Glutamatergic neuron (in vitro differentiated cells): ENCODE measurements at regions not wholly inside any gene's neighbourhood (a gene's known extent, or its start where the extent isn't known, plus 50 kb on each side); places are given as distances from the start of the nearest gene placed in this dataset.

ENCODE experiments used
- DNase-seq: peaks from one replicate; pipeline ENCODE4 v3.0.0; 2022
- H3K27ac Mint-ChIP-seq: one replicate; pipeline ENCODE4 v1.8.0; 2020; ENCODE audit warnings: mild to moderate bottlenecking, mixed read lengths, inconsistent platforms; ENCODE audit not compliant: unreplicated experiment
- H3K27me3 Mint-ChIP-seq: one replicate; pipeline ENCODE4 v1.8.0; 2020; ENCODE audit warnings: mild to moderate bottlenecking, moderate library complexity, mixed read lengths, inconsistent platforms; ENCODE audit not compliant: unreplicated experiment
- H3K36me3 Mint-ChIP-seq: one replicate; pipeline ENCODE4 v1.8.0; 2020; ENCODE audit warnings: mild to moderate bottlenecking, mixed read lengths, inconsistent platforms; ENCODE audit not compliant: unreplicated experiment
- H3K4me1 Mint-ChIP-seq: one replicate; pipeline ENCODE4 v1.8.0; 2020; ENCODE audit warnings: mild to moderate bottlenecking, low read depth, mixed read lengths, inconsistent platforms; ENCODE audit not compliant: unreplicated experiment
- H3K4me3 Mint-ChIP-seq: one replicate; pipeline ENCODE4 v1.8.0; 2020; ENCODE audit warnings: mild to moderate bottlenecking, mixed read lengths, inconsistent platforms; ENCODE audit not compliant: unreplicated experiment
- H3K9me3 Mint-ChIP-seq: one replicate; pipeline ENCODE4 v1.8.0; 2020; ENCODE audit warnings: mild to moderate bottlenecking, moderate library complexity, mixed read lengths, inconsistent platforms; ENCODE audit not compliant: unreplicated experiment
- TF ChIP-seq, protein P1 (sequence below): fragments of 200-600 bp; sonication (generic); IDR thresholded peaks from one replicate; pipeline ENCODE4 v1.5.0; 2021; ENCODE audit not compliant: partially characterized antibody, unreplicated experiment

- no peak for DNase-seq
- no peaks in the 10 kb centered on the region for H3K27me3 Mint-ChIP-seq
- no peaks in the 10 kb centered on the region for H3K36me3 Mint-ChIP-seq
- H3K9me3 Mint-ChIP-seq = no peaks in the 10 kb centered on the region
- H3K27ac Mint-ChIP-seq = no peak overlapping the region
- peaks cover 8% of the 10 kb centered on the region for H3K4me1 Mint-ChIP-seq
- TF ChIP-seq, protein P1, sequence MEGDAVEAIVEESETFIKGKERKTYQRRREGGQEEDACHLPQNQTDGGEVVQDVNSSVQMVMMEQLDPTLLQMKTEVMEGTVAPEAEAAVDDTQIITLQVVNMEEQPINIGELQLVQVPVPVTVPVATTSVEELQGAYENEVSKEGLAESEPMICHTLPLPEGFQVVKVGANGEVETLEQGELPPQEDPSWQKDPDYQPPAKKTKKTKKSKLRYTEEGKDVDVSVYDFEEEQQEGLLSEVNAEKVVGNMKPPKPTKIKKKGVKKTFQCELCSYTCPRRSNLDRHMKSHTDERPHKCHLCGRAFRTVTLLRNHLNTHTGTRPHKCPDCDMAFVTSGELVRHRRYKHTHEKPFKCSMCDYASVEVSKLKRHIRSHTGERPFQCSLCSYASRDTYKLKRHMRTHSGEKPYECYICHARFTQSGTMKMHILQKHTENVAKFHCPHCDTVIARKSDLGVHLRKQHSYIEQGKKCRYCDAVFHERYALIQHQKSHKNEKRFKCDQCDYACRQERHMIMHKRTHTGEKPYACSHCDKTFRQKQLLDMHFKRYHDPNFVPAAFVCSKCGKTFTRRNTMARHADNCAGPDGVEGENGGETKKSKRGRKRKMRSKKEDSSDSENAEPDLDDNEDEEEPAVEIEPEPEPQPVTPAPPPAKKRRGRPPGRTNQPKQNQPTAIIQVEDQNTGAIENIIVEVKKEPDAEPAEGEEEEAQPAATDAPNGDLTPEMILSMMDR = no peak
- no peak overlapping the region for H3K4me3 Mint-ChIP-seq
Measured at GRCh38 chr13:107023335-107023734, 455.4 kb upstream of the ARGLU1 start.

GRCh38 chr13:107020393-107020792, 452.5 kb upstream of the ARGLU1 start:
- H3K36me3 Mint-ChIP-seq = no peaks in the 10 kb centered on the region
- no peak overlapping the region for H3K4me3 Mint-ChIP-seq
- TF ChIP-seq, protein P1 = no peak
- H3K9me3 Mint-ChIP-seq = peaks cover 2% of the 10 kb centered on the region
- H3K27me3 Mint-ChIP-seq = peaks cover 2% of the 10 kb centered on the region
- DNase-seq = no peak
- no peak overlapping the region for H3K27ac Mint-ChIP-seq
- H3K4me1 Mint-ChIP-seq = peaks cover 13% of the 10 kb centered on the region

- TF ChIP-seq, protein P1 = no peak
- Mint-ChIP-seq H3K27ac (no peak overlapping the region), H3K27me3 (peaks cover 2% of the 10 kb centered on the region), H3K4me1 (peaks cover 5% of the 10 kb centered on the region), H3K4me3 (no peak overlapping the region), H3K36me3 (no peaks in the 10 kb centered on the region), H3K9me3 (peaks cover 2% of the 10 kb centered on the region)
- DNase-seq = no peak
Measured at GRCh38 chr13:107018285-107018684, 450.3 kb upstream of the ARGLU1 start.

GRCh38 chr13:107006661-107007060, 438.7 kb upstream of the ARGLU1 start:
- H3K27ac Mint-ChIP-seq = no peak overlapping the region

DNA sequence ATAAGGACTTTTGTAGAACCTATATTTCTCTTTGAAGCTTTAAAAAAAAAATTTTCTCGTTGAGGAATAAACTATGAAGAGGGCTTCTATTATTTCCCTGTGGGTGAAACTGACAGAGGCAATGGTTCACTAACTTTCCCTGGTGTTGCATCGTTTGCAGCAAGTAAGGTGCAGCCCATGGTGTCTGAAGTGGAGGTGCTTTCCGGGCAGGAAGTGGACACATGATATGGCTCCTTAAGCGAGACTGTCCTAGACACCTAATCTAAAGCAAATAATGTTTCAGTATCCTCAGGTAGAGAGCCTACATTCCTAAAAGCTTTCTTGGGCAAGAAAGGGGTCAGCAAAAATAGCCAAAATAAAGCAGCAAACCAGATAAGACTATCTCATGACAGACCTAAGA, 437.6 kb upstream of the ARGLU1 start:
- Mint-ChIP-seq H3K36me3 (no peaks in the 10 kb centered on the region), H3K27me3 (no peaks in the 10 kb centered on the region), H3K4me3 (no peak overlapping the region), H3K4me1 (peaks cover 19% of the 10 kb centered on the region), H3K27ac (no peak overlapping the region), H3K9me3 (no peaks in the 10 kb centered on the region)
- TF ChIP-seq, protein P1 = no peak
- DNase-seq = no peak

More at GRCh38 chr13:107006661-107007060, 438.7 kb upstream of the ARGLU1 start:
- H3K27me3 Mint-ChIP-seq = no peaks in the 10 kb centered on the region
- no peaks in the 10 kb centered on the region for H3K36me3 Mint-ChIP-seq
- H3K9me3 Mint-ChIP-seq = no peaks in the 10 kb centered on the region
- DNase-seq = no peak
- TF ChIP-seq, protein P1 = no peak
- H3K4me3 Mint-ChIP-seq = no peak overlapping the region
- H3K4me1 Mint-ChIP-seq = peaks cover 19% of the 10 kb centered on the region
